GM18502 (cell line): ENCODE measurements at regions not wholly inside any gene's neighbourhood (a gene's known extent, or its start where the extent isn't known, plus 50 kb on each side); places are given as distances from the start of the nearest gene placed in this dataset.
"Not testable (repeated sequence)": the region's sequence is repeated elsewhere in the genome, so short reads cannot be mapped to it uniquely, and the experiment has no call there.

Source experiments
- ATAC-seq: cut with Tn5 transposase; IDR thresholded peaks from one replicate; pipeline ENCODE4 v1.9.1; 2021; ENCODE audit warnings: mild to moderate bottlenecking; ENCODE audit not compliant: unreplicated experiment, poor library complexity

DNA sequence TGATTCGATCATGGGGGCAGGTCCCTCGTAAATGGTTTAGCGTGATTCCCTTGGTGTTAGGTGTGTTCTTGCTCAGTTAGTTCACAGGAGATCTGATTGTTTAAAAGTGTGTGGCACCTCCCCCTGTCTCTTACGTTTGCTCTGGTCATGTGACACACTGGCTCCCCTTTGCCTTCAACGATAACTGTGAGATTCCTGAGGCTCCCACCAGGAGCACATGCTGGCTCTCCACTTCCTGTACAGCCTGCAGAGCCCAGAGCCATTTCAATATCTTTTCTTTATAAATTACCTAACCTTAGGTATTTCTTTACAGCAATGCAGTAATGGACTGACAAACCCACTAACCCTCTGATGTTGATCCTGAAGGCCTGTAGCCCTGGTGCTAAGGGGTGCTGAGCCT is 141.9 kb downstream of the FCRL5 start:
- no peak for ATAC-seq

DNA sequence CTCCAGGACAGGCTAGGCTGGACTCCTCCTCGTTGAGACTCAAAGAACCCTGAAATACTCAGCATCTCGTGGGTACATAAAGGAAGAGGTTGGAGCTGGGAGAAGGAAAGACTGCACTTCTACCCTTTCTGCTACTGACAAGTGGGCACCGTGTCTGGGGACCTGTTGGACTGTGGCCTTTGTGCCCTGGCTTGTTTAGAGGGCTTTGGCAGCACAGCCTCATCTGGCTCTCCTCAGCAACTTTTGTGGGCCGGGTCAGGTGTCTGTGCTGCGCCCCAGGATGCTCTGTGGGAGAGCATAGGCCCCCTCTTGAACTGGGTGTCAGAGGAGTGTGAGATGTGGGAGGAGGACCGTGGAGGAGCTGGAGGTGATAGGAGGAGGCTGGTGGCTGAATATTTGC is 142.4 kb downstream of the FCRL5 start:
- ATAC-seq, result no peak

GRCh38 chr1:157407917-157408525 is 144.3 kb downstream of the FCRL5 start:
- no peak for ATAC-seq

GRCh38 chr1:157407367-157407766 is 144.9 kb downstream of the FCRL5 start:
- no peak for ATAC-seq

DNA sequence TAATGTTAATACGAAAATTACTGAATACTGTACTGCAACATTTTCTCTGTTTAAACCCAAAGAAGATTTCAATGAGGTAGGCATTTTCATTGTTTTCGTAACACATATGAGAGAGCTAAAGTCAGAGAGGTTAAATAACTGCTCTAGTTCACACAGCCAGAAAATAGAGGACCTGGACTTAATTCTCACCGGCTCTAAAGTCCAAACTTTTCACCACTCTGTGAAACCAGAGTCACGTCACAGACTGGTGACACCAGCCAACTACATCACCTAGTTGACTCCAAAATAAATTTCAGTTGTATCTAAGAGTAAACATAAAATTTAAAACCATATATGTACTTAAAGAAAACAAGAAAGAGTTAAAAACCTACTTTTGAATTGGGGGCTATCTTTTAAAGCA is 146.7 kb downstream of the FCRL5 start:
- no peak for ATAC-seq

GRCh38 chr1:157404614-157405013 is 147.7 kb downstream of the FCRL5 start:
- ATAC-seq, result no peak

- peak; percentile 42 for ATAC-seq
Measured at GRCh38 chr1:157404063-157404501, 148.2 kb downstream of the FCRL5 start.

DNA sequence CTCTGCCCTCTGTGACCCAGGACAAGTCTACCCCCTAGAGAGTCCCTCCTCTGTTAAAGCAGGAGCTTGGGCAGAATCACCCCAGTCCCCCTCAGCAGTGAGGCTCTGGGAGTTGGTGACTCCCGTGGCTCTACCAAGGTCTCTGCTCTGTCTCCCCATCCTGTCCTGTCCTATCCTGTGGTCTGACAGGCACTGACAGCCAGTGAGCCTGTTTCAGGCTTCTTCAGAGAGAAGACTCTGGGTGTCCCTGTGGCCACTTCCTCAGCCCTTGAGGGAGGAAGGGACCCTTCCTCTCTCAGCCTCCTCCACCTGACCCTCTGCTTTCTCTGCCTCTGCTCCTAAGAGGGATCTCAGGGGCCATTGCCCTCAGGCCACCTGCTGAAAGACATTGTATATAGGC is 148.7 kb downstream of the FCRL5 start:
- peak; percentile 34 for ATAC-seq

DNA sequence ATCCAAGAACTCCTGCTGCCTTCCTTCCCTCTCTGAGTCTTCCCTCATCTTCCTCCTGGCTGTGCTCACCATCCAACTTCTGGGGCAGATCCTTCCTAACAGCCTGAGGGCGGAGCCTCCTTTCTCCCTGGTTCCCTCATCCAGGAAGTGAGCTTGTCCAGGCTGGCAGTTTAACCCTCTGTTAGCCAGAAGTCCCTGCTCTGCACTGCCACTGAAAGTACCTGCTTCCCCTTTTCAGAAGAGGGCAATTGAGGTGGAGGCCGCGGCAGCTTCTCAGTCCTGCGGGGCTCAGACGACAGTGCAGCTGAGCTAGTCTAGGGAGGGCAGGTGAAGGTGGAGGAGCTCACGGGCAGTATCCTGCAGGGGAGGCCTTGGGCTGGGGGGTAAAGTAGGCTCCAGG is 149.1 kb downstream of the FCRL5 start:
- peak; percentile 84 for ATAC-seq

DNA sequence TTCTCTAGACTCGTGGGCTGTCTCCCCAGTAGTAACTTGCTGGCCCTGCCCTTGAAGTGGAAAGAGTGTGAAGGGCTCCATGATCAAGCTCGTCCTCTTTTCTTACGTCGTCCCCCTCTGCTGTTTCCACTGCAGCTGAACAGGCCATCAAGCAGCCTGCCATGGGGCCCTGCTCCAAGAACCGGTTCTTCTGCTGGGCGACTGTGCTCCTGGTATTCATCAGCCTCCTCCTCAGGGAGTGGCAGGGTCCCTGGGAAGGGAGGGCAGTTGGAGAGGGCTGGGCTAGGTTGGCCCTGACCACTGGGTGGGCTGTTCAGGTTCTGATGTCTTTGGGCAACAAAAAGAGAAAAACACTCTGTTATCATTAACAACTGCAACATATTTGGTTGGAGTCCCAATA is 151.5 kb downstream of the FCRL5 start:
- ATAC-seq, result no peak

GRCh38 chr1:157399984-157400382 is 152.3 kb downstream of the FCRL5 start:
- ATAC-seq, result no peak

GRCh38 chr1:157399343-157399983 is 152.9 kb downstream of the FCRL5 start:
- no peak for ATAC-seq

DNA sequence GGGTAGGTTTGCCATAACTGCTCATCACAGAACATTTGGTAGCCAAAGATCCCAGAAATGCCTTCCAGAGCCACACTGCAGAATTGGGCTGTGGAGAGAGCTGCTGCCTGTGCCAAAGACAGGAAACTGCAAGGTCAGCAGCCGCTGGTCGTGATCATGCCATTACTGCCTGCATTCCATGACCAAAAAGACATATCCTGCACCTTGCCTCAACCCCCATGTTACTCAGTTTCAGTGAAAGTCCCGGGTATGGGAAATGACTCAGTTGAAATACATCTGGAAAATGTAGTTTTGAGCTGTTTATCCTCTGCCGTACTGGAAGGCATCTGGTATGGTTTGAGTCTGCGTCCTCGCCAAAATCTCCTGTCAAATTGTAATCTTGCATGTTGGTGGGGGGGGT is 161.7 kb downstream of the FCRL5 start:
- no peak for ATAC-seq

GRCh38 chr1:157388057-157388456 is 164.3 kb downstream of the FCRL5 start:
- no peak for ATAC-seq

DNA sequence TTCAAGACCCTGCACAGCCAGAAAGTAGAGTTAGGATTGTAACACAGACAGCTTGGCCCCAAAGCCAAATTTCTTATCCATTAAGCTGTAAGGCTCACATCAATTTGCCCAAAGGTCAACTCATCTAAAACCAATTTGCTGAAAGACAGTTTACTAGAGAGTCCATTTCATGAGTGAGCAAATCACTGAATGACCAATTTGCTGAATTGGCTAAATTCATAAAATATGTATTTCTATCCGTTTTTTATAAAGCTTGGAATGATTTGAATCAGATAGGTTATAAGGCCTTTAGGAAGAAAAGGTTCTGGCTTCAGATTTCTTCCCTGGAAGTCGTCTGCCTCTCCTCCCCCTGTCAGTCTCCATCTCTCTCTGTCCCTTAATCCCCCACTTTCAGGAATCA is 168.1 kb downstream of the FCRL5 start:
- no peak for ATAC-seq

DNA sequence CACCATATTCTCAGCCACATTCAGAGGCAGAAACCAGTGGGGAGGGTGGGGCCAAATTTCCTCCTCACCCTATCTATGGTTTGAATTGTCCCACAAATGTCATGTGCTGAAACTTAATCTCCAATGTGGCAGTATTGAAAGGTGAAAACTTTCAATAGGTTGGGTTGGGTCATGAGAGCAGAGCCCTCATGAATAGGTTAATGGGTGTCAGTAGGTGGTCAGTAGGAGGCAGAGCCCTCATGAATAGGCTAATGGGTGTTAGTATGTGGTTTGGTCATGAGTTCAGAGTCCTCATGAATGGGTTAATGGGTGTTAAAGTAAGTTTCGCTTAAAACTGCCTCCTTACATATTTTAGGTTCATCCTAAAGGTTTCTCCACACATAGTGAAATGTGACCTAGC is 170.0 kb downstream of the FCRL5 start:
- ATAC-seq, result no peak

DNA sequence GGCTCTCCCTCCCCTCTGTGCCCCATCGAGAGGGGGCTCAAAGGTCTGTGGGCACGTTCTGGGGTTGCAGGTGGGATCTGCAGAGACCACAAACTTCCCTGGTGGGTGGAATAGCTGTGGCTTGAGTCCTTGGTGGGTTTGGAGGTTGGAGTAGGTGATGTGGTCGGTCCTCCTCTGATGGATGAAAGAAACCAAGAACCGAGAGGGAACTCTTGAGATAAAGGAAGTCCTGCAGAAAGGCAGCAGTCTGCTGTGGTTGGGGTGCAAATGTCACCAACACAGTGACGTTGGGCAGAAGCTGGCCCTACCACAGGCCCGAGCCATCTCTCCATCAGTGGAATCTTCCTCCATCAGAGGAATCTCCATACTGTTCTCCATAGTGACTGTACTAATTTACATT is 171.8 kb downstream of the FCRL5 start:
- ATAC-seq, result no peak

DNA sequence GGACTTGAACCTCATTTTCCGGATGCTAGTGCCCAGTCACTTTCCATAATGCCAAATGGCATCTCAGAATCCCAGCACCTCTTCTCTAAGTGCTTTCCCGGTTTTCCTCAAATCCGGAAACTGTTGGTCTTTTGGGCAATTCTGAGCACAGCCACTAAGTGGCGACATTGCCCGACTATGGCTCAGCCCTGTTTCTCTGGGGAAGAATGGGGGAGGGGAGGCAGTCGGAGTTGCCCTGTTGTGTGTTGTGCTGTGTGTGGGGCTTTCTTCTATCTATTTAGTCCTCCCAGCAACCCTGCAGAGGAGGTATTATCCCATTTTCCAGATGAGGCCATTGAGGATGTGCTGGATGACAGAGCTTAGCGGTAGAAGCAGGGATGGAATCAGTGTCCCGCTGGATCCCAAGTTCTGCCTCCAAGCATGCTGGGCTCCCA is 175.0 kb downstream of the FCRL5 start:
- ATAC-seq, result not testable (repeated sequence)

DNA sequence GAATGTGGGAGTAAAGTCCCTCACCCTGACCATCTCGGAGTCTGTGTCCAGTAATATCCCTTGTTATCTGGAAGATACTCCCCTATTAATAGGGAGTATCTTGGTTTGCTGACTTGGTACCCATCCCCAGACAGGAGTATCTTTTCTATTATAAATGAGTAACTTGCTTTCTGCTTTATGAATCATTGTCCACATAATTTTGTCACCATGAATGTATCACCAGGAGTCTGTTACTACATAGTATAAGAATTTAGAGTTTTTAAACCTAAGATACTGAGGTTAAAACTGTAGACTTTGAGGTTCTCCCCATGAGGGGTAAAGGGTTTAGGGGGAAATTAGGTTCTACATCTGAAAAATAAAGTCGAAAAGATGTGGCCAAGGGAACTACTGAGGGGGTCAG is 175.6 kb downstream of the FCRL5 start:
- no peak for ATAC-seq

- ATAC-seq, result not testable (repeated sequence)
Measured at GRCh38 chr1:157372311-157372710, 180.0 kb downstream of the FCRL5 start.

GRCh38 chr1:157371826-157372225 is 180.5 kb downstream of the FCRL5 start:
- no peak for ATAC-seq

- ATAC-seq, result no peak
Measured at GRCh38 chr1:157371221-157371620, 181.1 kb downstream of the FCRL5 start.
